Ascending aorta (tissue), 2 donors: ENCODE measurements at regions not wholly inside any gene's neighbourhood (a gene's known extent, or its start where the extent isn't known, plus 50 kb on each side); places are given as distances from the start of the nearest gene placed in this dataset.

Experiments
- DNase-seq, 2 donors: peaks; one replicate each; pipeline ENCODE4 v3.0.0-alpha.2; 2019; ENCODE audit warnings: low spot score in 2 of 2
- H3K27ac ChIP-seq, 2 donors: fragments of 200-600 bp; sonication (generic); one replicate each; pipeline ENCODE4 v1.5.1; 2016 to 2017; ENCODE audit warnings: mild to moderate bottlenecking in 1 of 2
- H3K27me3 ChIP-seq: fragments of 200-600 bp; sonication (generic); one replicate; pipeline ENCODE4 v1.5.1; 2017
- H3K36me3 ChIP-seq, 2 donors: fragments of 200-600 bp; sonication (generic); one replicate each; pipeline ENCODE4 v1.5.1; 2016
- H3K4me1 ChIP-seq, 2 donors: fragments of 200-600 bp; sonication (generic); one replicate each; pipeline ENCODE4 v1.5.1; 2016 to 2017; ENCODE audit warnings: mild to moderate bottlenecking in 1 of 2
- H3K4me3 ChIP-seq, 2 donors: fragments of 200-600 bp; sonication (generic); one replicate each; pipeline ENCODE4 v1.5.1; 2016 to 2017; ENCODE audit warnings: mild to moderate bottlenecking in 1 of 2
- H3K9me3 ChIP-seq, 2 donors: fragments of 200-600 bp; sonication (generic); one replicate each; pipeline ENCODE4 v1.5.1; 2016
- CTCF ChIP-seq, 3 experiments: fragments of 200-600 bp in 2 of 3; fragments of 450-650 bp in 1 of 3; sonication (generic) in 2 of 3; IDR thresholded peaks; one replicate each; pipeline ENCODE4 v1.5.1; 2016 to 2019; ENCODE audit warnings: antibody characterized with exemption in 3 of 3, mild to moderate bottlenecking in 1 of 3, moderate library complexity in 1 of 3
- intact Hi-C: fragments of 100-400 bp; cut with DNase I; formaldehyde crosslinking; loops from one replicate; pipeline ENCODE4 v1.15.1; 2023

GRCh38 chr6:74939151-74939708 lies 266.6 kb downstream of the COL12A1 start:
- Histone ChIP-seq H3K27me3 (no peaks in the 10 kb centered on the region), H3K4me1 (no peaks in the 10 kb centered on the region), H3K36me3 (no peaks in the 10 kb centered on the region), H3K9me3 (no peaks in the 10 kb centered on the region), H3K27ac (no peak overlapping the region), H3K4me3 (no peak overlapping the region)
- TF ChIP-seq CTCF (IDR thresholded peaks at IDR 0.05), result no peak
- intact Hi-C loops, result loop anchor here (10.0 kb wide), 2 partner anchors 156 to 334 kb away; no protein-coding TSS in a partner anchor
- no peak for DNase-seq

GRCh38 chr6:74937936-74938335 lies 267.9 kb downstream of the COL12A1 start:
- H3K27me3 ChIP-seq, result no peaks in the 10 kb centered on the region
- H3K27ac ChIP-seq, result no peak overlapping the region
- intact Hi-C loops, result loop anchor here (10.0 kb wide), 2 partner anchors 157 to 333 kb away; no protein-coding TSS in a partner anchor
- H3K36me3 ChIP-seq, result no peaks in the 10 kb centered on the region
- no peak for TF ChIP-seq CTCF (IDR thresholded peaks at IDR 0.05)
- H3K4me1 ChIP-seq, result peaks cover 0 to under 1% of the 10 kb centered on the region in 2 donors
- H3K4me3 ChIP-seq, result no peak overlapping the region
- DNase-seq, result no peak
- no peaks in the 10 kb centered on the region for H3K9me3 ChIP-seq

- no peak for TF ChIP-seq CTCF (IDR thresholded peaks at IDR 0.05)
- H3K9me3 ChIP-seq, result no peaks in the 10 kb centered on the region
- no peak for DNase-seq
- no peak overlapping the region for H3K4me3 ChIP-seq
- H3K27me3 ChIP-seq, result no peaks in the 10 kb centered on the region
- no peaks in the 10 kb centered on the region for H3K36me3 ChIP-seq
- peaks cover 0 to 9% of the 10 kb centered on the region in 2 donors for H3K4me1 ChIP-seq
- H3K27ac ChIP-seq, result peak overlapping the region in 1 of 2 donors; percentile 46
- intact Hi-C loops, result loop anchor here (10.0 kb wide), 2 partner anchors 158 to 332 kb away; no protein-coding TSS in a partner anchor
Observed at GRCh38 chr6:74936886-74937285, 269.0 kb downstream of the COL12A1 start.

GRCh38 chr6:74932232-74932888 lies 273.5 kb downstream of the COL12A1 start:
- DNase-seq, result no peak
- Histone ChIP-seq H3K4me1 (peaks cover 0 to 17% of the 10 kb centered on the region in 2 donors), H3K4me3 (no peak overlapping the region), H3K36me3 (no peaks in the 10 kb centered on the region), H3K27me3 (no peaks in the 10 kb centered on the region), H3K27ac (peak overlapping the region in 1 of 2 donors; percentile 62), H3K9me3 (no peaks in the 10 kb centered on the region)
- intact Hi-C loops, result loop anchor here (5.0 to 10.0 kb wide), 4 partner anchors 162 to 328 kb away; partner anchors contain the start of gene COL12A1
- TF ChIP-seq CTCF (IDR thresholded peaks at IDR 0.05), result no peak

- H3K27ac ChIP-seq, result peak overlapping the region in 1 of 2 donors; percentile 62
- intact Hi-C loops, result loop anchor here (5.0 to 10.0 kb wide), 4 partner anchors 163 to 327 kb away; partner anchors contain the start of gene COL12A1
- peaks cover 0 to 17% of the 10 kb centered on the region in 2 donors for H3K4me1 ChIP-seq
- no peak for DNase-seq
- H3K27me3 ChIP-seq, result no peaks in the 10 kb centered on the region
- H3K9me3 ChIP-seq, result no peaks in the 10 kb centered on the region
- TF ChIP-seq CTCF (IDR thresholded peaks at IDR 0.05), result no peak
- no peak overlapping the region for H3K4me3 ChIP-seq
- H3K36me3 ChIP-seq, result no peaks in the 10 kb centered on the region
Observed at GRCh38 chr6:74931558-74931957, 274.3 kb downstream of the COL12A1 start.
